ENCODE measurements at regions not wholly inside any gene's neighbourhood (a gene's known extent, or its start where the extent isn't known, plus 50 kb on each side); places are given as distances from the start of the nearest gene placed in this dataset.

GRCh38 chr16:54586474-54587175 lies 300.0 kb upstream of the IRX3 start:
- TF ChIP-seq, protein P1, sequence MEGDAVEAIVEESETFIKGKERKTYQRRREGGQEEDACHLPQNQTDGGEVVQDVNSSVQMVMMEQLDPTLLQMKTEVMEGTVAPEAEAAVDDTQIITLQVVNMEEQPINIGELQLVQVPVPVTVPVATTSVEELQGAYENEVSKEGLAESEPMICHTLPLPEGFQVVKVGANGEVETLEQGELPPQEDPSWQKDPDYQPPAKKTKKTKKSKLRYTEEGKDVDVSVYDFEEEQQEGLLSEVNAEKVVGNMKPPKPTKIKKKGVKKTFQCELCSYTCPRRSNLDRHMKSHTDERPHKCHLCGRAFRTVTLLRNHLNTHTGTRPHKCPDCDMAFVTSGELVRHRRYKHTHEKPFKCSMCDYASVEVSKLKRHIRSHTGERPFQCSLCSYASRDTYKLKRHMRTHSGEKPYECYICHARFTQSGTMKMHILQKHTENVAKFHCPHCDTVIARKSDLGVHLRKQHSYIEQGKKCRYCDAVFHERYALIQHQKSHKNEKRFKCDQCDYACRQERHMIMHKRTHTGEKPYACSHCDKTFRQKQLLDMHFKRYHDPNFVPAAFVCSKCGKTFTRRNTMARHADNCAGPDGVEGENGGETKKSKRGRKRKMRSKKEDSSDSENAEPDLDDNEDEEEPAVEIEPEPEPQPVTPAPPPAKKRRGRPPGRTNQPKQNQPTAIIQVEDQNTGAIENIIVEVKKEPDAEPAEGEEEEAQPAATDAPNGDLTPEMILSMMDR (IDR thresholded peaks at IDR 0.05; ENCODE audit: low read depth, low read length, missing control alignments): no peak
- no peak for DNase-seq (ENCODE audit: low read depth)
- H3K4me3 ChIP-seq (ENCODE audit: low read depth, low read length): no peak overlapping the region

DNA sequence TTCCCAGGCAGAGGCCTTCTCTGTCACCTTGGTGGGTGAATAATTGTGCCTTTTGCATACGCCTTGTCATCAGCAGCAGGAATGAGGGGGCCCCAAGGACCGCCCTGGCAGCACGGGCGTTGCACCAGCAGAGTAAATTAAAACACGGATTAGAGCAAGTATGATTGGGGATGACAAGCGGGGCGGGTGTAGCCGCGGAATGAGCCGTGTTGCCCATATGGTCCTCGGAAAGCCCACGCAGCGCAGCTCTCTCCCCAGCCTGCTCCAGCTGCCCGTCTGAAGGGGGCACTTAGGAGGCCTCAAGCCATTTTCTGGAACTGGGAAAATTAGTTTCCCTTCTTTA lies 299.4 kb upstream of the IRX3 start:
- TF ChIP-seq, protein P1 (IDR thresholded peaks at IDR 0.05; ENCODE audit: low read depth, low read length, missing control alignments): no peak
- H3K4me3 ChIP-seq (ENCODE audit: low read depth, low read length): no peak overlapping the region
- DNase-seq (ENCODE audit: low read depth): no peak

DNA sequence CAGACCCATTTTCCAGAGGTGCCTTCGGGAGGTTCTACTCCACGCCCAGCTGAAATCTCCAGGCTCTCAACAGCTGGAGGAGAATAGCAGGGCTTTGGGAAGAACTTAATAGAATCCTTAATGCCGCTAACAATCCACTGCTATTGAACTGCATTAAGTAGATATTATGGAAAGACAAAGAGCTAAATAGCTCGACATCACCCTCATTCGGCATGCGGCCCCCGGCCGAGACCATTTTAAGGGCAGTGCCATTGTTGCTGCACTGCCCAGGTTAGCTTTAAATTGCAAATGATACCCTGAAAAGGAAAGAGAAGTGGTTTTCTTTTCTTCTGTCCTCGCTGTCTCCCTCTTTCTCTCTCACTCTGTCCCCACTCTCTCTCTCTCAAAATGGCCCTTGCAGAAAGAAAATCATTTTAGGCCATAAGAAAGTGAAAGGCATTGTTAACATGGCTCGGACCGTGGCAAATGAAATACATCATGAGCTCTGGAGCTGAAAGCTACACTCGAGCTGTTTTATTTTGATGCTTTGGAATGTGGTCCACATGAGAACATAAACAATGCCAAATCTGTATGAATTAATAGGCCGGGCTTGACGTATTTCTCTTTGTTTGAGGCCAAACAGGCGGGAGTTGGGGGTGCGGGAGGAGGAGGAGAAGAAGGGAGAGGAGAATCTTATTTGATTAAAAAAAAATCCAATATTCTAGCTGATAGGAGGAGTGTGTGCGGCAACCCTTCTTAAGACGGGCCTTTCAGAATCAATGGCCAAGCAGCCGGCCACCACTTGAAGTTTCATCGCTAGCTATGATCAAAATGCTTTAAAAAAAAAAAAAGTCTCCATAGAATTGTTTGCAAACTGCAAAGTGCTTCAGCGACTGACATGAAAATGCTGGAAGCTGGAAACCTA lies 298.8 kb upstream of the IRX3 start:
- TF ChIP-seq, protein P1 (IDR thresholded peaks at IDR 0.05; ENCODE audit: low read depth, low read length, missing control alignments): no peak
- no peak for DNase-seq (ENCODE audit: low read depth)
- H3K4me3 ChIP-seq (ENCODE audit: low read depth, low read length): no peak overlapping the region

GRCh38 chr16:54584121-54584520 lies 297.5 kb upstream of the IRX3 start:
- TF ChIP-seq, protein P1 (IDR thresholded peaks at IDR 0.05; ENCODE audit: low read depth, low read length, missing control alignments): no peak
- no peak overlapping the region for H3K4me3 ChIP-seq (ENCODE audit: low read depth, low read length)
- DNase-seq (ENCODE audit: low read depth): no peak

DNA sequence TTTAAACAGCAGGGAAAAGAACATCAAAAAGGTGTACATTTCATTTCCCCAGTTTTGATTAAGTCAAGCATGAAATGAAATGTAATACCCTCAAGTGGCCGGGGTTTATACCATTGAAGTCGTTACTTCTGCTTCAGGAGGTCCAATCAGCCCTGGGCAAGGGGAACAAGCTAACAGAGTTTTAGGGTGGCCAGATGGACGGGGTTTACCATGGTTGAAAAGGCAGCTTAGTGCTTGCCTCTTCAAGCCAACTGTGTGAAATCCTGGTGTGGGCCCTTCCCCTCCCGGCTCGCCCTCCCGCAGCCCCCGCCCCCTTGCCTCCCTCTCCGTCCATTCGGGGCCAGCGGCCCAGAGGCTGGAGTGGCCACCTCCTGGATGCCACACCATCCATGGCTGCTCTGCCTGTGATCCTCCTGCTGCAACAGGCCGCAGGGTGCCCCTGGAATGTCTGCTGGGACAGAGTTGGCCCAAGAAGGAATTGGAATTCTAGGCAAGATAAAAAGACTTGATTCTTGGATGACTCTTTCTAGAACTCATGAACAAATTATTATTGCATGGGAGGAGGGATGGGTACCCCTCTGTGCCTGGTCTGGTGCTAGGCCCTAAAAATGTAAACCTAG lies 296.2 kb upstream of the IRX3 start:
- TF ChIP-seq, protein P1 (IDR thresholded peaks at IDR 0.05; ENCODE audit: low read depth, low read length, missing control alignments): no peak
- no peak for DNase-seq (ENCODE audit: low read depth)
- H3K4me3 ChIP-seq (ENCODE audit: low read depth, low read length): no peak overlapping the region

DNA sequence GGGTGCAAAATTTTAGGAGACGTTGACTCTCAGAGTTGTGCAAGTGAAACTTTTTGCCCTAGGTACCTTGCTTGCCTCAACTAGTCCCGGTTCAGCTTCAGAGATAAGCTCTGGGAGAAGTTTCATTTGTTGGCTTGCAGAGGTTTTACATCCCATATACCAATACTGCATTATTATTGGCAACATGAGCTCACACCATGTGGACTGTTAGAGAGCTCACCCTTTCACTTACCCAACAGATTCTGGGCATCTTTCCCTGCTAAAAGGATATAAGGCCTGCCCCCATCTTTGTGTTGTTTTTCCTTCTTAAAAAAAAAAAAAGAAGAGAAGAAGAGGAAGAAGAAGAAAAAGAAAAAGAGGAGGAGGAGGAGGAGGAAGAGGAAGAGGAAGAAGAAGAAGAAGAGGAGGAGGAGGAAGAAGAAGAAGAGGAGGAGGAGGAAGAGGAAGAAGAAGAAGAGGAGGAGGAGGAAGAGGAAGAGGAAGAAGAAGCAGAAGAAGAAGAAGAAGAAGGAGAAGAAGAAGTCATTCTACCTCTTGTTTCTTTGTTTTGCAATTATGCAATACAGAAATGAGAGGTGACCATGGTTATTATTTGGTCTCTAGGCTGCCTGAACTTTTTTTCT lies 292.6 kb upstream of the IRX3 start:
- DNase-seq (ENCODE audit: low read depth): no peak
- no peak overlapping the region for H3K4me3 ChIP-seq (ENCODE audit: low read depth, low read length)
- TF ChIP-seq, protein P1 (IDR thresholded peaks at IDR 0.05; ENCODE audit: low read depth, low read length, missing control alignments): no peak

Measured in GM12864 (cell line).